Lung microvascular endothelial cell (primary cell): ENCODE measurements at regions not wholly inside any gene's neighbourhood (a gene's known extent, or its start where the extent isn't known, plus 50 kb on each side); places are given as distances from the start of the nearest gene placed in this dataset.

ENCODE experiments used
- DNase-seq, 2 donors: peaks; one replicate each; pipeline versions ENCODE4 v3.0.0 to v3.0.0-alpha.2; 2010; ENCODE audit warnings: low read depth in 2 of 2

- DNase-seq = peak in 1 of 2 donors; percentile 49
Measured at GRCh38 chr22:23522623-23523251, 57.4 kb downstream of the IGLL1 start.

DNA sequence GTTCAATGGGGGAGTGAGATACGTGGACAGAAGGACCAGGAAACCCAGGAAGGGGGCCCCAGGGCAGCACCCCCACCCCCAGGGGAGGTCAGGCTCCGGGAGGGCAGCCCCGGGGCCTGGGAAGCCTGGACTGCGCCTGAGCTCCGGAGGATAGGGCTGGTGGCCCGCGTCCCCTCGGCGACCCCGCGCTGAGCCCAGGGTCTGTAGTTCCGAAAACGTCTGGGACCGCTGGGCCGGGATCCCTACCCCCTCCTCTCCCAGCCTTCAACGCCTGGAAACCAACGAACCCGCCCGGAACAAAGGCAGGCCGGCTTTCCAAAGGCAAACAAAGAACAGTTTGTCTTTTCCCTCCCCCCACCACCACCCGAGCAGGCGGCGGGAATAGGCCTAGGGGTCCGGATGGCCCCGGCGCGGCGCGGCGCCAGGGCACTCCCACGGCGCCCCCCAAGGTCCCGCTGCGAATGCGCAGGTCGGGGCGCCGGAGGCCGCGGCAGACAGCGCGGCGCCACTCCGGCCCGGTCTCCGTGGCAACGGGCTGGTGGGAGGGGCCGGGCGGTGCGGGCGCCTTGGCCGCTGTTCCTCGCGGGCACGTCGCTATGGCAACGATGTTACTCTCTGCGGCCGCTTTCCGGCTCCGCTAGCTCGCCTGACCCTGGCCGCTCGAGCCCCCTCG is 58.5 kb downstream of the IGLL1 start:
- DNase-seq = peak; percentile 90 to 99

DNA sequence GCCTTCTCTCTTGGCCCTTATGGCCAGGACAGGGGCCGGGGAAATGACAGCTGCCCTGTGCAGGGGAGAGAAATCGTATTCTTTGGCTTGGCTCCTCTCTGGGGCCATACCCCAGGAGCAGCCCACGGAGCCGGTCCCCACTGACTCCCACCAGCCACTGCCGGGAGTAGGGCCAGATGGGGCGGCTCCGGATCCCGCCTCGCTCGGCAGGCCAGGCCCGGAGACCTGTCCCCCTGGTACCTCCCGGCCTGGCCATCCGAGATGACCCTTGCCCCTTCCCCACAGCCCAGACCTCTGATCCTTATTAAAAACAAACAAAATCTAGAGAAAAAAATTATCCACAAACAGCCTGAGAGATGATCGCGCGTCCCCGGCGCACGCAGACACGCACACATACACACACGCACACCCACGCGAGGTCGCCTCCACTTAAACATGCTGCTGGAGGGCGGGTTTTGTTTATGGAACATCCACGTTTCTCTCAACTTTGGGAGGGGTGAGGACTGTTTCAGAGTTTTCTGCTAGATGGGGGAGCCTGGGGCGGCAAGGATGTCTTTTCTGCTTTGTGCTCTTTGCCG is 59.1 kb downstream of the IGLL1 start:
- DNase-seq = peak; percentile 25 to 91

GRCh38 chr22:23519442-23520157 is 60.5 kb downstream of the IGLL1 start:
- no peak for DNase-seq

DNA sequence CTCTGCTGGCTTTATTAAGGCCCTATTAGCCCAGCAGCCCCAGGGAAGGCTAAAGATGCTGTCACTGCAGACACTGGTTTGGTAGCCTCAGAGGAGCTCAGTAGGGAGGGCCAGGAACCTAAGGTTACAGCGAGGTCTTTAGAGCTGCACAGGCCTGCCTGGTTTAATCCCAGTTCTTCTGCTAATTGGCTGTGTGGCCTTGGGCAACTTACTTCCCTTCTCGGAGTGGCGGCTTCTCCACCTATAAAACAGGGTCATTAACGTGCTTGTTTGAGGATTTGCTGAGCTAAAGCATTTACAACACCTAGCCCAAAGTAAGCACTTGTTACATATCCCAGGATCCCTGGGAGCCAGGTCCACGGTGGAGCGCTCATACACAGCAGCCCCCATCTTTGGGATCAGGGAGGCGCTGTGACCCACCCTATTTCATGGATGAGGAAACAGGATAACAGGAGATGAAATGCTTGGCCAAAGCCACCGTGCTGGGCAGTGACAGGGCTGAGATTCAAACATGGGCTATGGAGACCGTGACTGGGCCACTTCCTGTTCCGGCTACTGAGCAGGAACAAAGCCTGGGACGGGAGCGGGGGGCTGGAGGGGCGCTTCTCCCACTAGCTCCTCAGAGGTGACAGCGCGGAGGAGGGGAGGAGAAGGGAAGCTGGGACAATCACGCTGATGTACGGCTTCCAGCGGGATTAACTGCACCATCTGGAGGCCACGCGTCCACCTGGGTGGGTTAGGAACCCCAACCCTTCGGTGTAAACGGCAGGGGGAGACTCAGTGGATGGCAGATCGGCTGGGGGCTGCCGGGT is 61.5 kb downstream of the IGLL1 start:
- DNase-seq = peak in 1 of 2 donors; percentile 40

GRCh38 chr22:23517804-23518375 is 62.2 kb downstream of the IGLL1 start:
- no peak for DNase-seq

DNA sequence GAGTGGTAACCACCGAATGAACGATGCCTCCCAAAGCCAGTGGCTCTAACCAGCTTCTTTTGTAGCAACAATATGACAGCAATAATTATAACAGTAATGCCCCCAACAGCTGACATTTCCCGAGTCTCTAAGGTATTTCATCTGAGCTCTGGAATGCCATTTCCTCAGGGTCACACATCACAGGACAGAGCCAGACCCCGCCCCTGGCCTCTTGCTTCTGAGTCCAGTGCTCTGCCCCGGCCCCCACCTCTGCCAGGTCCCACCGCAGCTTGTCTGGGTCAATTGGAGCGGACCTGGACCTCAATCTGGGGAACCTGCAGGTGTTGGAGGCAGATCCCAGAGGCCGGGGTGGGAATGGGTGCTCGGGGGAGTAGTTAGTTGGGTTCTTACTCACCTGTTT is 63.8 kb downstream of the IGLL1 start:
- peak in 1 of 2 donors; percentile 20 for DNase-seq

DNA sequence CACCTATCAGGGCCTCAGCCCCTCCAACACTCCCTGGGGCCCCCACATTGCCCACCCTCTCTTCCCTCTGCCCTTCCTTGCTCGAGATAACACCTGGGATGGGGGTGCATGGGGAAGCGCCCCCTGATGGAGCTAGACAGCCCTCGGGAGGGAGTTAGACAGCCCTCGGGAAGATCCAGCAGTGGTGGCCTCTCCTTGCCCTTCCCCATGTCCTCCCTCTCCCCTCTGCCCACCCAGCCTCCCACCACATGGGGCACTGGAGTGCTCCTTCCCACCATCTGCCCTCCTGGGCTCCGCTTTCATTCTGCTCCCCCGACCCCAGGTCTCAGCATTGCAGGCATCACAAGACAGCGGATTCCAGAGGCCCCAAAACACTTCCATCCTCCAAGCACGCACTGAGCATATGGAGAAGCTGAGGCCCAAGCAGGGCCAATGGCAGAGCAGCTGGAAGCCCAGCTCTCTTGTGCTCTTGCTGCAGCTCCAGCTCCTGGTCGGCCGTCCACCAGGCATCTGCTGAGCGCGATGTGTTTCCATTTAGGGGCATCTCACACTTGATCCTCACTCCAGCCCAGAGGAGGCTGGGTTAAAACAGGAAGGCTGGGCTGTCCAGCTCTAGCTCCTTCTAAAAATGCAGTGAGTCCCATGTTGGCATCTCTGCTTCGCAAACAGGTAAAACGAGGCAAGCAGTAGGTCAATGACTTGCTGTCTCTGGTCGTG is 65.6 kb downstream of the IGLL1 start:
- no peak for DNase-seq

DNA sequence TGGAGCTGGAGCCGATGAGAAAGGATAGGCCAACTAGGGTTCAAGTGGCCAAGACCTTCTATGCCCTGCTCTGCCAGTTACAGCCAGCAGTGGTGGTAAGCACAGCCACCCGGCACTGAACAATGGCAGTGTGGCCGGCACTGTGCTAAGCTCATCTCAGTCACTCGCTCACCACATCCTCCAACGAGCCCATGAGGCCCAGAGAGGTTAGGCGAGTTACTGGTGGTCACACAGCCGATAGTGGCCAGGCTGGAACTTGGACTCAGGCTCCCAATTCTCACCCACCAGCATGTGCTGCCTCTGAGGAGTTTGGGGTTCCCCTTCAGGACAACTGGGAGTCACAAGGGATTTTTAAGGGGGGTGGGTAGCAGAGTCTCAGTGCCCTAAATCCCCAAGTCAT is 66.4 kb downstream of the IGLL1 start:
- no peak for DNase-seq

DNA sequence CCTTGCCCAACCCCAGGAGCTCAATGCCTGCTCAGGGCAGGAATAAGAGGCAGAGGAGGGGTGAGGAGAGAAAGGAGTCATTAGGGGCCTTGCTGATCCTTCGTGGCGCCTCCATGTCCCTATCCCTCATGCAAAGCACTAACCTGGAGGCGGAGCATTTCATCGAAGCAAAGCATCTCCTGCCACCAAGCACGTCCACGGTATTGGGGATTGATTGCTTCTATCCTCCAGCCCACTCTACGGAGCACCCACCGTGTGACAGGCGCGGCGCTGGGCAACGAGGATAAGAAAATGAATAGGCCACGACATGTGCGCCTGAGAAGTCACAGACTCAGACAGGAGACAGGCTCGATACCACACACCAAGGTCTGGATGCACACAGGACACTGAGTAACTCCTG is 67.0 kb downstream of the IGLL1 start:
- DNase-seq = no peak

- DNase-seq = no peak
Measured at GRCh38 chr22:23512721-23513120, 67.4 kb downstream of the IGLL1 start.

- no peak for DNase-seq
Measured at GRCh38 chr22:23512348-23512705, 67.8 kb downstream of the IGLL1 start.

DNA sequence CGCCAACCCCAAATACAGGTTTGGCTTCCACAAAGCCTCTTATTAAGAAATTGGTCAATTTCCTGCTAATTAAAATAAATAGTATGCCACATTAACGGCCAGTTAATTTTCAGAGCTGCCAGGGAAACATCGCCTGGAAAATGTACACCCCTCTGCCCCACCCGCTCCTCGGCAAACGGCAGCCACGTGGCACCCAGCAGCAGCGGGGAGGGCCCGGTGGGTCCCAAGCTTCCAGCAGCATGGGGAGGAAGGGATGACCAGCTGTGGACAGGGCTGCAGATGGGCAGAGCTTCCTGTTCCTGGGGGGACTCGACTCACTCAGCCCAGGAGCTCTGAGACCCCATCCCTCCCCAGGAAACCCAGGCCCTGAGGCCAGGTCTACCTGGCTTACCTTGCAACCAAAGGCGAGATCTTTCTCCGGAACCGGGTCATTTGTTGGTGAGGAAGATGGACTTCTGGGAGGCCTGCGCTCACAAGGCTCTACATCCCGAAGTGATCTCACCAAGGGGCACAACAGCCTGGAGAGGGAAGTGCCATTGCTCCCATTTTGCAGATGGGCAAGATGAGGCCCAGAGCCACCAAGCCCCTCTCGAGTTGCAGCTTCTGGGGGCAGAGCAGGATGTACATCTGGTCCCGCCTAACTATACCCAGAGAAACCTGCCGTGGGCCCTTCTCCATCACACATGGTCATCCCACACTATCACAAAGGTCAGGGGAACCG is 68.3 kb downstream of the IGLL1 start:
- no peak for DNase-seq

- DNase-seq = peak in 1 of 2 donors; percentile 26
Measured at GRCh38 chr22:23509571-23510302, 70.4 kb downstream of the IGLL1 start.

DNA sequence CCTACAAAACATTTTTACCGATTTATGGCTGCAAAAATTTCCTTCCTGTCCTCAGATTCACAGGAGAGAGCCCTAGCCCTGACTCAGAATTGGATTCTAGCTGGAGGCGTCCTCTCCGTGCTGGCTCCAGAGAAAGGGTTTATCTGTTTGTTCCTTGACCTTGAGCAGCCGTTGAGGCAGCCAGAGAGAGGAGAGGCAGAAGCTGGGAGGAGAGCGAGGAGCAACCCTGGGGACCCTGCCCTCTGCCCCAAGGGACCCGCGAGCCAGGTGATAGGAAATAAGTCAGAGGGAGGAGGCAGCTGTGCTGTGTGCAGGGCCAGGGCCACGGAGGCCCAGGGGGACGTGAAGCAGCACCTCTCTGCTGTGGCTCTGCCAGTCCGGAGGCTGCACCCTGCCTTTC is 75.6 kb downstream of the IGLL1 start:
- DNase-seq = no peak

- no peak for DNase-seq
Measured at GRCh38 chr22:23503736-23504440, 76.2 kb downstream of the IGLL1 start.

GRCh38 chr22:23503142-23503541 is 76.9 kb downstream of the IGLL1 start:
- DNase-seq = no peak

DNA sequence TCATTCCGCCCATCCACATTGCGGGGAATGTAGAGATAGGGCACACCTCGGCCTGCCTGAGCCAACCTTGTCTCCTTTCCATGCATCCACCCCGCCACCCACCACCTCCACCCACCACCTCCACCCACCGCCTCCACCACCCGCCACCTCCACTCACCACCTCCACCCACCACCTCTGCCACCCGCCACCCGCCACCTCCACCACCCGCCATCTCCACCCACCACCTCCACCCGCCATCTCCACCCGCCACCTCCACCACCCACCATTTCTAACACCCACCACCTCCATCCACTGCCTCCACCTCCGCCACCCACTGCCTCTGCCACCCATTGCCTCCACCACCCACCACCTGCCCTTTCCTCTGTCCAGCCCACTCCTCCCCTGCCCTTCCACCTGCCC is 78.4 kb downstream of the IGLL1 start:
- DNase-seq = no peak

GRCh38 chr22:23501261-23501619 is 78.8 kb downstream of the IGLL1 start:
- no peak for DNase-seq
